Neural progenitor cell (in vitro differentiated cells): ENCODE measurements at regions not wholly inside any gene's neighbourhood (a gene's known extent, or its start where the extent isn't known, plus 50 kb on each side); places are given as distances from the start of the nearest gene placed in this dataset.
"Not testable (repeated sequence)": the region's sequence is repeated elsewhere in the genome, so short reads cannot be mapped to it uniquely, and the experiment has no call there.

Experiments used
- DNase-seq: peaks from one replicate; pipeline ENCODE4 v3.0.0-alpha.2; 2016; ENCODE audit warnings: low spot score
- H2AFZ ChIP-seq: fragments of 200-600 bp; sonication (generic); replicated peaks from 2 replicates; pipeline ENCODE4 v1.6.1; 2016; ENCODE audit warnings: antibody characterized with exemption
- H3F3A ChIP-seq: fragments of 200-600 bp; sonication (generic); 2 replicates; pipeline ENCODE4 v1.6.1; 2016; ENCODE audit warnings: antibody characterized with exemption, low read depth
- H3K27ac ChIP-seq: fragments of 200-600 bp; sonication (generic); 2 replicates; pipeline ENCODE4 v1.5.1; 2016; ENCODE audit warnings: mild to moderate bottlenecking
- H3K27me3 ChIP-seq: fragments of 200-600 bp; sonication (generic); 2 replicates; pipeline ENCODE4 v1.6.1; 2016; ENCODE audit warnings: mild to moderate bottlenecking, moderate library complexity
- H3K36me3 ChIP-seq: fragments of 200-600 bp; sonication (generic); 2 replicates; pipeline ENCODE4 v1.5.1; 2016
- H3K4me1 ChIP-seq: fragments of 200-600 bp; sonication (generic); 2 replicates; pipeline ENCODE4 v1.6.1; 2016; ENCODE audit warnings: mixed run types
- H3K4me2 ChIP-seq: fragments of 200-600 bp; sonication (generic); 2 replicates; pipeline ENCODE4 v1.6.1; 2016
- H3K4me3 ChIP-seq: fragments of 200-600 bp; sonication (generic); 2 replicates; pipeline ENCODE4 v1.5.1; 2016
- H3K79me2 ChIP-seq: fragments of 200-600 bp; sonication (generic); 2 replicates; pipeline ENCODE4 v1.6.1; 2016; ENCODE audit warnings: low read depth
- H3K9ac ChIP-seq: fragments of 200-600 bp; sonication (generic); 2 replicates; pipeline ENCODE4 v1.6.1; 2016
- H3K9me3 ChIP-seq: fragments of 200-600 bp; sonication (generic); 2 replicates; pipeline ENCODE4 v1.5.1; 2016; ENCODE audit warnings: low read depth
- H4K20me1 ChIP-seq: fragments of 200-600 bp; sonication (generic); 2 replicates; pipeline ENCODE4 v1.6.1; 2016; ENCODE audit warnings: low read depth
- H3K27ac Mint-ChIP-seq: 3 replicates; pipeline ENCODE4 v1.8.0; 2021; ENCODE audit warnings: mixed read lengths
- H3K27me3 Mint-ChIP-seq: 2 replicates; pipeline ENCODE4 v1.8.0; 2022; ENCODE audit warnings: low read depth, mild to moderate bottlenecking, inconsistent platforms, moderate library complexity, mixed read lengths; ENCODE audit not compliant: insufficient read depth
- H3K36me3 Mint-ChIP-seq: 3 replicates; pipeline ENCODE4 v1.8.0; 2021; ENCODE audit warnings: mixed read lengths
- H3K4me1 Mint-ChIP-seq: 3 replicates; pipeline ENCODE4 v1.8.0; 2021; ENCODE audit warnings: mixed read lengths
- H3K4me3 Mint-ChIP-seq: 3 replicates; pipeline ENCODE4 v1.8.0; 2021; ENCODE audit warnings: mild to moderate bottlenecking, moderate library complexity, mixed read lengths
- H3K9me3 Mint-ChIP-seq: 3 replicates; pipeline ENCODE4 v1.8.0; 2020; ENCODE audit warnings: mixed read lengths
- EZH2 ChIP-seq: fragments of 200-600 bp; sonication (generic); IDR thresholded peaks from 2 replicates; pipeline ENCODE4 v1.6.1; 2017; ENCODE audit warnings: antibody characterized with exemption, mild to moderate bottlenecking, moderate library complexity
- EZH2phosphoT487 ChIP-seq: fragments of 200-600 bp; sonication (generic); IDR thresholded peaks from 2 replicates; pipeline ENCODE4 v1.6.1; 2017; ENCODE audit warnings: antibody characterized with exemption
- TF ChIP-seq, protein P1 (sequence below): fragments of 200-600 bp; sonication (generic); IDR thresholded peaks from 2 replicates; pipeline ENCODE4 v1.5.1; 2017; ENCODE audit warnings: antibody characterized with exemption, mild to moderate bottlenecking

DNA sequence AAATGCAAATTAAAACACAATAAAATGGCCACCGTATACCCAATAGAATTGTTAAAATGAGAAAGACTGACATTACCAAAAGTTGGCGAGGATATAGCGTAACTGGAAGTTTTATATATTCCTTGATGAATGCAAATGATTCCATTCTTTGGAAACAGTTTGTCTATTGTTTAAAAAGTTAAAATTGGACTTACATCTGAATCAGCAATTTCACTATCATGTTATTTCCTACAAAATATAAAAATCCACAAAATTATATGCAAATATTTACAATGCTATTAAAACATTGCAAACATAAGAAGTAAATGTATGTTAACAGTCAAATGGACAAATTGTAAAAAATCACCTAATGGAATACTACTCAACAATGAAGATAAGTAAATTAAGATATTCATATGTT lies 852.2 kb upstream of the NDST4 start:
- no peak overlapping the region for H3K4me3 ChIP-seq
- H3K9ac ChIP-seq = no peak overlapping the region
- no peaks in the 10 kb centered on the region for H3K79me2 ChIP-seq
- no peak overlapping the region for H3K4me3 Mint-ChIP-seq
- no peaks in the 10 kb centered on the region for H3K9me3 ChIP-seq
- H3F3A ChIP-seq = no peaks in the 10 kb centered on the region
- H3K4me2 ChIP-seq = no peak overlapping the region
- no peak for TF ChIP-seq EZH2
- TF ChIP-seq, protein P1, sequence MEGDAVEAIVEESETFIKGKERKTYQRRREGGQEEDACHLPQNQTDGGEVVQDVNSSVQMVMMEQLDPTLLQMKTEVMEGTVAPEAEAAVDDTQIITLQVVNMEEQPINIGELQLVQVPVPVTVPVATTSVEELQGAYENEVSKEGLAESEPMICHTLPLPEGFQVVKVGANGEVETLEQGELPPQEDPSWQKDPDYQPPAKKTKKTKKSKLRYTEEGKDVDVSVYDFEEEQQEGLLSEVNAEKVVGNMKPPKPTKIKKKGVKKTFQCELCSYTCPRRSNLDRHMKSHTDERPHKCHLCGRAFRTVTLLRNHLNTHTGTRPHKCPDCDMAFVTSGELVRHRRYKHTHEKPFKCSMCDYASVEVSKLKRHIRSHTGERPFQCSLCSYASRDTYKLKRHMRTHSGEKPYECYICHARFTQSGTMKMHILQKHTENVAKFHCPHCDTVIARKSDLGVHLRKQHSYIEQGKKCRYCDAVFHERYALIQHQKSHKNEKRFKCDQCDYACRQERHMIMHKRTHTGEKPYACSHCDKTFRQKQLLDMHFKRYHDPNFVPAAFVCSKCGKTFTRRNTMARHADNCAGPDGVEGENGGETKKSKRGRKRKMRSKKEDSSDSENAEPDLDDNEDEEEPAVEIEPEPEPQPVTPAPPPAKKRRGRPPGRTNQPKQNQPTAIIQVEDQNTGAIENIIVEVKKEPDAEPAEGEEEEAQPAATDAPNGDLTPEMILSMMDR = no peak
- TF ChIP-seq EZH2phosphoT487 = no peak
- no peaks in the 10 kb centered on the region for H3K27me3 ChIP-seq
- no peaks in the 10 kb centered on the region for H3K27me3 Mint-ChIP-seq
- no peaks in the 10 kb centered on the region for H3K36me3 Mint-ChIP-seq
- no peak for DNase-seq
- no peaks in the 10 kb centered on the region for H4K20me1 ChIP-seq
- peaks cover 8% of the 10 kb centered on the region for H3K4me1 ChIP-seq
- no peak overlapping the region for H2AFZ ChIP-seq
- no peaks in the 10 kb centered on the region for H3K36me3 ChIP-seq
- no peak overlapping the region for H3K27ac ChIP-seq
- no peaks in the 10 kb centered on the region for H3K9me3 Mint-ChIP-seq
- no peaks in the 10 kb centered on the region for H3K4me1 Mint-ChIP-seq
- H3K27ac Mint-ChIP-seq = no peak overlapping the region

DNA sequence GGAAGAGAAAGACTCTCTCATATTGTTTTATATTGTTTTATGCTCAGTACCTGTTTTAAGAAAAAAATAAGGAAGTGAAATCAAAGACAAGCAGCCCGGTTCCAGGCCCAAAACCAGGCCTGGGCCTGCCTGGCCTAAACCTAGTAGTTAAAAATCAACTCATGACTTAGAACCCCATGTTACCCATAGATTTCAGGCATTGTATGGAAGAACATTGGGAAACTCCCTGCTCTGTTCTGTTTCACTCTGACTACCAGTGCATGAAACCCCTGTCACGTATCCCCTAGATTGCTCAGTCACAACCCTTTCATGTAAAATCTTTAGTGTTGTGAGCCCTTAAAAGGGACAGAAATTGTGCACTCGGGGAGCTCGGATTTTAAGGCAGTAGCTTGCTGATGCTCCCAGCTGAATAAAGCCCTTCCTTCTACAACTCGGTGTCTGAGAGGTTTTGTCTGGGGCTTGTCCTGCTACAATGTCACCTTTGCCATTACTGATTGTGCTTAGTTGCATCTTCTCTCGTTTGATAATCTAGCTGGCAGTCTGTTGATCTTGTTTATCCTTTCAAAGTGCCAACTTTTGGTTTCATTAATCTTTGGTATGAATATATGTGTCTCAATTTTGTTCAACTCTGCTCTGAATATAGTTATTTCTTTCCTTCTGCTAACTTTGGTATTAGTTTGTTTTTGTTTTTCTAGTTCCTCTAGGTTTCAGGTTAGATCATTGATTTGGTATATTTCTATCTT lies 842.8 kb upstream of the NDST4 start:
- H3K4me1 Mint-ChIP-seq, DNase-seq, H3K9me3 Mint-ChIP-seq, H3K9me3 ChIP-seq, H3F3A ChIP-seq, H3K27me3 ChIP-seq, H4K20me1 ChIP-seq, H3K4me3 Mint-ChIP-seq, H3K4me1 ChIP-seq, H3K4me2 ChIP-seq, H3K36me3 Mint-ChIP-seq, H3K27ac ChIP-seq, H3K4me3 ChIP-seq, H3K36me3 ChIP-seq, H3K27ac Mint-ChIP-seq, H2AFZ ChIP-seq, H3K79me2 ChIP-seq, H3K9ac ChIP-seq, H3K27me3 Mint-ChIP-seq: not testable (repeated sequence)

DNA sequence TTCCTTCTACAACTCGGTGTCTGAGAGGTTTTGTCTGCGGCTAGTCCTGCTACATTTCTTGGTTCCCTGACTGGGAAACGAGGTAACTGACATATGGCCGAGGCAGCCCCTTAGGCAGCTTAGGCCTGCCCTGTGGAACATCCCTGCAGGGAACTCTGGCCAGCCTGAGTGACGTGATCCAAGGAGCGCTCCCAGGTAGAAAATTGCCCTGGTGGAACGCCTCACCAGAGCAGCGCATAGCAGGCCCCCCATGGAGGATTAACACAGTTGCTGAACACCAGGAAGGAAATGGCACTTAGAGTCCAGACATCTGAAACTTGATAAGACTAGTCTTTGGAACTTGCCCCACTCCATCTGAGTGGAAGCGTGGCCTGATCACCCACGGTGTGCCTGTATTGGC lies 837.4 kb upstream of the NDST4 start:
- Mint-ChIP-seq H3K27me3 (no peaks in the 10 kb centered on the region), H3K4me3 (no peak overlapping the region), H3K9me3 (peaks cover 7% of the 10 kb centered on the region), H3K36me3 (no peaks in the 10 kb centered on the region), H3K4me1 (no peaks in the 10 kb centered on the region), H3K27ac (no peak overlapping the region)
- Histone ChIP-seq H3F3A (no peaks in the 10 kb centered on the region), H3K4me1 (no peaks in the 10 kb centered on the region), H4K20me1 (no peaks in the 10 kb centered on the region), H2AFZ (no peak overlapping the region), H3K4me2 (no peak overlapping the region), H3K9ac (no peak overlapping the region), H3K27me3 (no peaks in the 10 kb centered on the region), H3K27ac (no peak overlapping the region), H3K36me3 (no peaks in the 10 kb centered on the region), H3K4me3 (no peak overlapping the region), H3K9me3 (no peaks in the 10 kb centered on the region), H3K79me2 (no peaks in the 10 kb centered on the region)
- TF ChIP-seq EZH2phosphoT487 (no peak), EZH2 (no peak)
- TF ChIP-seq, protein P1 = no peak
- DNase-seq = no peak

DNA sequence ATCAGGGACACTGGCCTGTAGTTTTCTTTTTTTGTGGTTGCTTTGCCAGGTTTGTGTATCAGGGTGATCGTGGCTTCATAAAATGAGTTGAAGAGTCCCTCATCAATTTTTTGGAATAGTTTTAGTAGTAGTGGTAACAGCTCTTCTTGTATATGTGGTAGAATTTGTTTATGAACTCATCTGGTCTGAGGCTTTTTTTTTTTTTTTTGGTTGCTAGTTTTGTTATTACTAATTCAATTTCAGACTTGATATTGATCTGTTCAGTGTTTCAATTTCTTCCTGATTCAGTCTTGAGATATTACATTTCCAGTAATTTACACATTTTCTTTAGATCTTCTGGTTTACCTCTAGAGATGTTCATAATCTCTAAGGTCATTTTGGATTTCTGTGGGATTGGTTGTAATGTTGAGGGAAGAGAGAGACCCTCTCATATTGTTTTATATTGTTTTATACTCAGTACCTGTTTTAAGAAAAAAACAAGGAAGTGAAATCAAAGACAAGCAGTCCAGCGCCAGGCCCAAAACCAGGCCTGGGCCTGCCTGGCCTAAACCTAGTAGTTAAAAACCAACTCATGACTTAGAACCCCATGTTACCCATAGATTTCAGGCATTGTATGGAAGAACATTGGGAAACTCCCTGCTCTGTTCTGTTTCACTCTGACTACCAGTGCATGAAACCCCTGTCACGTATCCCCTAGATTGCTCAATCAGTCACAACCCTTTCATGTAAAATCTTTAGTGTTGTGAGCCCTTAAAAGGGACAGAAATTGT lies 836.7 kb upstream of the NDST4 start:
- H3K9me3 ChIP-seq, H3K27me3 ChIP-seq: not testable (repeated sequence)

More for the DNA sequence above, 836.7 kb upstream of the NDST4 start:
- not testable (repeated sequence) for H3K4me1 Mint-ChIP-seq, H3K4me1 ChIP-seq, H3K4me2 ChIP-seq, H3K4me3 ChIP-seq, H3K9ac ChIP-seq, H3K36me3 Mint-ChIP-seq, H3K79me2 ChIP-seq, H3K36me3 ChIP-seq, H3F3A ChIP-seq, H2AFZ ChIP-seq, H3K4me3 Mint-ChIP-seq, H3K27ac Mint-ChIP-seq, H3K9me3 Mint-ChIP-seq, DNase-seq, H4K20me1 ChIP-seq, H3K27me3 Mint-ChIP-seq, H3K27ac ChIP-seq
